ENCODE measurements at regions not wholly inside any gene's neighbourhood (a gene's known extent, or its start where the extent isn't known, plus 50 kb on each side); places are given as distances from the start of the nearest gene placed in this dataset.
"Not testable (repeated sequence)": the region's sequence is repeated elsewhere in the genome, so short reads cannot be mapped to it uniquely, and the experiment has no call there.

GRCh38 chr5:1596462-1597092, 72.8 kb upstream of the LPCAT1 start:
- not testable (repeated sequence) for TF ChIP-seq ZFP30 (CRISPR knock-in tag; IDR thresholded peaks at IDR 0.05); ARNTL (CRISPR knock-in tag; IDR thresholded peaks at IDR 0.05; ENCODE audit: borderline replicate concordance, low read depth); CSDC2 (CRISPR knock-in tag; IDR thresholded peaks at IDR 0.05); ISL1 (CRISPR knock-in tag; IDR thresholded peaks at IDR 0.05); ZNF565 (CRISPR knock-in tag; conservative IDR thresholded peaks at IDR 0.05; ENCODE audit: low read depth); TOX (CRISPR knock-in tag; IDR thresholded peaks at IDR 0.05; ENCODE audit: borderline replicate concordance); BACH2 (CRISPR knock-in tag; IDR thresholded peaks at IDR 0.05; ENCODE audit: borderline replicate concordance); PPARA (CRISPR knock-in tag; IDR thresholded peaks at IDR 0.05; ENCODE audit: borderline replicate concordance); ZFP3 (CRISPR knock-in tag; IDR thresholded peaks at IDR 0.05); CSRNP3 (CRISPR knock-in tag; IDR thresholded peaks at IDR 0.05); ESRRG (CRISPR knock-in tag; IDR thresholded peaks at IDR 0.05); POU6F1 (CRISPR knock-in tag; IDR thresholded peaks at IDR 0.05; ENCODE audit: borderline replicate concordance, low read depth)
- TF ChIP-seq, protein P1, sequence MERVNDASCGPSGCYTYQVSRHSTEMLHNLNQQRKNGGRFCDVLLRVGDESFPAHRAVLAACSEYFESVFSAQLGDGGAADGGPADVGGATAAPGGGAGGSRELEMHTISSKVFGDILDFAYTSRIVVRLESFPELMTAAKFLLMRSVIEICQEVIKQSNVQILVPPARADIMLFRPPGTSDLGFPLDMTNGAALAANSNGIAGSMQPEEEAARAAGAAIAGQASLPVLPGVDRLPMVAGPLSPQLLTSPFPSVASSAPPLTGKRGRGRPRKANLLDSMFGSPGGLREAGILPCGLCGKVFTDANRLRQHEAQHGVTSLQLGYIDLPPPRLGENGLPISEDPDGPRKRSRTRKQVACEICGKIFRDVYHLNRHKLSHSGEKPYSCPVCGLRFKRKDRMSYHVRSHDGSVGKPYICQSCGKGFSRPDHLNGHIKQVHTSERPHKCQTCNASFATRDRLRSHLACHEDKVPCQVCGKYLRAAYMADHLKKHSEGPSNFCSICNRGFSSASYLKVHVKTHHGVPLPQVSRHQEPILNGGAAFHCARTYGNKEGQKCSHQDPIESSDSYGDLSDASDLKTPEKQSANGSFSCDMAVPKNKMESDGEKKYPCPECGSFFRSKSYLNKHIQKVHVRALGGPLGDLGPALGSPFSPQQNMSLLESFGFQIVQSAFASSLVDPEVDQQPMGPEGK (CRISPR knock-in tag; IDR thresholded peaks at IDR 0.05; ENCODE audit: borderline replicate concordance) = not testable (repeated sequence)
- TF ChIP-seq, protein P2, sequence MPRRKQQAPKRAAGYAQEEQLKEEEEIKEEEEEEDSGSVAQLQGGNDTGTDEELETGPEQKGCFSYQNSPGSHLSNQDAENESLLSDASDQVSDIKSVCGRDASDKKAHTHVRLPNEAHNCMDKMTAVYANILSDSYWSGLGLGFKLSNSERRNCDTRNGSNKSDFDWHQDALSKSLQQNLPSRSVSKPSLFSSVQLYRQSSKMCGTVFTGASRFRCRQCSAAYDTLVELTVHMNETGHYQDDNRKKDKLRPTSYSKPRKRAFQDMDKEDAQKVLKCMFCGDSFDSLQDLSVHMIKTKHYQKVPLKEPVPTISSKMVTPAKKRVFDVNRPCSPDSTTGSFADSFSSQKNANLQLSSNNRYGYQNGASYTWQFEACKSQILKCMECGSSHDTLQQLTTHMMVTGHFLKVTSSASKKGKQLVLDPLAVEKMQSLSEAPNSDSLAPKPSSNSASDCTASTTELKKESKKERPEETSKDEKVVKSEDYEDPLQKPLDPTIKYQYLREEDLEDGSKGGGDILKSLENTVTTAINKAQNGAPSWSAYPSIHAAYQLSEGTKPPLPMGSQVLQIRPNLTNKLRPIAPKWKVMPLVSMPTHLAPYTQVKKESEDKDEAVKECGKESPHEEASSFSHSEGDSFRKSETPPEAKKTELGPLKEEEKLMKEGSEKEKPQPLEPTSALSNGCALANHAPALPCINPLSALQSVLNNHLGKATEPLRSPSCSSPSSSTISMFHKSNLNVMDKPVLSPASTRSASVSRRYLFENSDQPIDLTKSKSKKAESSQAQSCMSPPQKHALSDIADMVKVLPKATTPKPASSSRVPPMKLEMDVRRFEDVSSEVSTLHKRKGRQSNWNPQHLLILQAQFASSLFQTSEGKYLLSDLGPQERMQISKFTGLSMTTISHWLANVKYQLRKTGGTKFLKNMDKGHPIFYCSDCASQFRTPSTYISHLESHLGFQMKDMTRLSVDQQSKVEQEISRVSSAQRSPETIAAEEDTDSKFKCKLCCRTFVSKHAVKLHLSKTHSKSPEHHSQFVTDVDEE (CRISPR knock-in tag; IDR thresholded peaks at IDR 0.05) = not testable (repeated sequence)
